ENCODE measurements at regions not wholly inside any gene's neighbourhood (a gene's known extent, or its start where the extent isn't known, plus 50 kb on each side); places are given as distances from the start of the nearest gene placed in this dataset.

- no peak for TF ChIP-seq POLR2AphosphoS5 (IDR thresholded peaks at IDR 0.05; ENCODE audit: borderline replicate concordance, low read depth, low read length)
- no peak for TF ChIP-seq EZH2 (IDR thresholded peaks at IDR 0.05)
Measured at GRCh38 chr13:82165396-82166174, 1716.7 kb downstream of the SLITRK1 start.

Measured in SK-N-MC (cell line).